EL (cell line): ENCODE measurements at regions not wholly inside any gene's neighbourhood (a gene's known extent, or its start where the extent isn't known, plus 50 kb on each side); places are given as distances from the start of the nearest gene placed in this dataset.
A peak's percentile ranks its signal among the peaks of the same experiment; 100 is the strongest.
"Not testable (repeated sequence)": the region's sequence is repeated elsewhere in the genome, so short reads cannot be mapped to it uniquely, and the experiment has no call there.

ENCODE experiments used
- DNase-seq: peaks from one replicate; pipeline ENCODE4 v3.0.0-alpha.2; 2016

GRCh38 chr10:125449571-125449970 lies 233.4 kb downstream of the TEX36 start:
- no peak for DNase-seq

DNA sequence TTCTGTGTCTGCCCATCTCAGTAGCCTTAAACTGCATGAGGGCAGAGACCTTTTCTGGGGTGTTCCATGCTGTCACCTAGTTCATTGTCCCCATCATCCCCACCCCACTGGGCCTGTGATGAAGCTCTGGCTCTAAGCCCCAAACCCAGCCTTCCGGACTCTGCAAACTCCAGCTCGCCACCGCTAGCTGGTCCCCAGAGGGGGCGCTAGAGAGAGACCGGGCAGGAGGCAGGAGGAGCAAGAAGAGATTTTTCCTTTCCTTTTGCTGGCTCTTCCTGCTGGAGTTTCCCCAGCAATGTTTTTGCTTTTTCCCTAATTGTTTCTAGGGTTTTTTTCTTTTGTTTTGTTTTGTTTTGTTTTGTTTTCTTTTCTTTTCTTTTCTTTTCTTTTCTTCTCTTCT lies 234.4 kb downstream of the TEX36 start:
- peak; percentile 17 for DNase-seq

- no peak for DNase-seq
Observed at GRCh38 chr10:125444790-125445189, 238.2 kb downstream of the TEX36 start.

- DNase-seq = no peak
Observed at GRCh38 chr10:125442856-125443540, 240.0 kb downstream of the TEX36 start.

GRCh38 chr10:125441151-125441550 lies 241.8 kb downstream of the TEX36 start:
- DNase-seq = peak; percentile 12

DNA sequence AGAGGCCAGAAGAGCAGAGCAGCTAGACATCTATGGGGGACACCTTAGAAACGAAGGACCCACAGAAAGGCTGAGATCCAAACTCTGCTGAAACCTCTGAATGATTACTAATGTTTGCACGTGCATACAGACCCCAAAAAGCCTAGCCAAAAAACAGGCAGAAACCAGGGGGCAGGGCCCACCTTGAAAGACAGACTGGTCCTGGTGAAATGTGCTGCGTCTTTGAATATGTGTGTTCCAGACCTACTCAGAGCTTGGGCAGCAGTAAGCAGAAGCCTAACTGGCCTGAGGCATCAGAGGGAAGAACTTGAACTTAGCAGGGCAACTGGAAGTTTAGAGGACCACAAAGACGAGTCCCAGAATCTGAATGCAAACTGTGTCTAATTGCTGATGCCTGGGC lies 251.8 kb downstream of the TEX36 start:
- no peak for DNase-seq

DNA sequence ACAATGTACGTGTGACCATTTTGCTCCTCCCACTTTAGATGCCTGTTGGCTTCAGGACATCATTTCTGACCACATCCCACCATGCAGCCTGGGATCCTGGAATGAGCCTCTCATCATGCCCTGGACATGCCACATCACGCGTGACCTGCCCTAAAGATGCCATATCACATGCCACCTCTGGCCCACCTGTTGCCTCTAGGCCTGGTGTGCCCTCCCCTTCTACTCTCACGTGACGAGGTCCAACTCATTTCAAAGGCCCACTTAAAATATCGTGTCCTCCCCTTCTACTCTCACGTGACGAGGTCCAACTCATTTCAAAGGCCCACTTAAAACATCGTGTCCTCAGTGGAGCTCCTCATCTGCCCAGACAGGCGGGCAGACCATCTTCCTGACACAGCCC lies 254.9 kb downstream of the TEX36 start:
- no peak for DNase-seq

- no peak for DNase-seq
Observed at GRCh38 chr10:125424191-125424847, 258.6 kb downstream of the TEX36 start.

DNA sequence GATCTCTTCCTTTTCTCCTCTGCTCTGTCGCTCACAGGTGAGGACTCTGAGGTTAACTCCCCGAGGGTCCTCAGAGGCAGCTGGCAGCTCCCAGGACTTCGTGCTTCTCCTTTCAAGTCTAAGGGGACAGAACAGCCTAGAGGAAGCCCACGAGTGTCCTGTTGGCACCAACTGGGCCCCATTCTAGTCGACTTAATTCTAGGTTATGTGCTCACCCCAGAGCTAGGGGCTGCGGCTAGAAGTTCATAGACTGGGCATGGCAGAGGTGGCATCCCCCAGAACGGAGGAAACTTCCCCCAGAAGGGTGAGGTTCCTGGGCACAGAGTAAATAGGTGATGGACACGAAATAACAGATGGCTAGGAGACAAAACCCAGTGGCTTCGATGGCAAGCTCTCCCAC lies 259.4 kb downstream of the TEX36 start:
- DNase-seq = no peak

GRCh38 chr10:125419831-125420230 lies 259.5 kb upstream of the CTBP2 start:
- no peak for DNase-seq

- no peak for DNase-seq
Observed at GRCh38 chr10:125419146-125419545, 258.8 kb upstream of the CTBP2 start.

- no peak for DNase-seq
Observed at GRCh38 chr10:125417605-125418004, 257.2 kb upstream of the CTBP2 start.

- no peak for DNase-seq
Observed at GRCh38 chr10:125415964-125416363, 255.6 kb upstream of the CTBP2 start.

DNA sequence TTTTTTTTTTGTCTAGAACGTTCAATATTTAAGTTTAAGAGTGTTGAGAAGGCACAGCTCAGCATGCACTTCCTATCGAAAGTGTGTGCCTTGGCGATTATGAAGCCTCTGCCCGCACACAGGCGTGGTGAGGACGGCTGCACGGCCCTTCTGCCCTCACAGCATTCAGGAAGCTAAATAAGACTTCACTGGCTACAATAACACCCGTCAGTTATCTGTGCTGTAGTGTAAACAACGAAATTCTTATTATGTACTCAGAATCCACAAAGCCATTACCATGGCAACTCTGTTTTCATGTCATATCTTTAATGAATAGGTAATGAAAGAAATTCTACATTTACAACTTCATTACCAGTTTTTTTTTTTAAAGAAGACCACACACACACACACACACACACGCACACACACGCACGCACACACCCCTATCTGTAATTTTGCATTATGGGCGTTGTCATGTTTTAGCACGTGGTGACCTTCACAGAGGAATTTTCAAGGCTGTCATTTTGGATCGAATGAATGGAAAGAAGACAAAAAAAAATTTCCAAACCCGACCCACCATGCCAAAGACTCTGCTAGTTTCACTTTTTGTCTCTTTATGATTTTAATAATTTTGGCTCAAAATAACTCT lies 254.8 kb upstream of the CTBP2 start:
- DNase-seq = no peak

GRCh38 chr10:125411724-125412123 lies 251.4 kb upstream of the CTBP2 start:
- DNase-seq = peak; percentile 90

GRCh38 chr10:125409756-125410155 lies 249.4 kb upstream of the CTBP2 start:
- DNase-seq = no peak

- no peak for DNase-seq
Observed at GRCh38 chr10:125407557-125407956, 247.2 kb upstream of the CTBP2 start.

DNA sequence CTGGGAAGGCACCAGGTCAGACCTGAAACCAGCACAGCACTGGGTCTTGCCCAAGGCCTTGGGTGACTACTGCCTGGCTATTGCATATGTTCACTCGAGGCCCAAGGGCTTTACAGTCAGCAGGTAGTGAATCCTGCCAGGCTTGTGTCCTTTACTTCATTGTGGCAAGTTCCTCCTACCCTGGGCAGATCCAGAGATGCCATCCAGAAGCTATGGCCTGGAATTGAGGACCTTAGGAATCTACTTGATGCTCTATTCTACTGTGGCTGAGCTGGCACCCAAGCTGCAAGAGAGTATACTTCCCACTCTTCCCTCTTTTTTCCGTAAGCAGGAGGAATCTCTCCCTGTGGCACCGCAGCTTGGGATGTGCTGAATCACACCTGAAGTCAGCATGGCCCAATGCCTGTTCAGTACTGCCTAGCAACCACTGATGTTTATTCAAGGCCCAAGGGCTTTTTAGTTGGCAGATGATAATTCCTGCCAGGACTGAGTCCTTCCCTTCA lies 246.7 kb upstream of the CTBP2 start:
- DNase-seq = peak; percentile 70

- DNase-seq = not testable (repeated sequence)
Observed at GRCh38 chr10:125404902-125405301, 244.5 kb upstream of the CTBP2 start.

GRCh38 chr10:125401462-125401861 lies 241.1 kb upstream of the CTBP2 start:
- no peak for DNase-seq

DNA sequence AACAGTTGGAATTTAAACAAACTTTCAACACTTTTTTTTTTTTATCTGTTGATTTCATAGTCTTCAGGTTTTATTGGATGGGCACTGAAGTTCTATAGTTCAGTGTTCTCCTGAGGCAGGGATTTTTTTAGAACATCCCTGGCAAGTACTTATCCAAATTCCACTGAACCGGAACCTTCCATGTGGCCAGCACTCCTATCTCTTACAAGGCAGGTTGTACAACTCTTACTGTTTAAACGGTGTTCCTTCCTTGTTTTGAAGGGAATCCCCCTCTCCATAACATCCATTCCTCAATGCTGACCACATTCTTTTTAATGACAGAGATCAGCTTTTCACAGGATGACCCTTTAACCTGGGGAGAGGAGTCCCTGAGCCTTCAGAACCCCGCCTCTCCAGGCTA lies 238.9 kb upstream of the CTBP2 start:
- no peak for DNase-seq

GRCh38 chr10:125398270-125398669 lies 237.9 kb upstream of the CTBP2 start:
- DNase-seq = no peak

- DNase-seq = no peak
Observed at GRCh38 chr10:125397608-125398007, 237.2 kb upstream of the CTBP2 start.

- DNase-seq = peak; percentile 12
Observed at GRCh38 chr10:125396676-125397075, 236.3 kb upstream of the CTBP2 start.
